ENCODE measurements at regions not wholly inside any gene's neighbourhood (a gene's known extent, or its start where the extent isn't known, plus 50 kb on each side); places are given as distances from the start of the nearest gene placed in this dataset.

DNA sequence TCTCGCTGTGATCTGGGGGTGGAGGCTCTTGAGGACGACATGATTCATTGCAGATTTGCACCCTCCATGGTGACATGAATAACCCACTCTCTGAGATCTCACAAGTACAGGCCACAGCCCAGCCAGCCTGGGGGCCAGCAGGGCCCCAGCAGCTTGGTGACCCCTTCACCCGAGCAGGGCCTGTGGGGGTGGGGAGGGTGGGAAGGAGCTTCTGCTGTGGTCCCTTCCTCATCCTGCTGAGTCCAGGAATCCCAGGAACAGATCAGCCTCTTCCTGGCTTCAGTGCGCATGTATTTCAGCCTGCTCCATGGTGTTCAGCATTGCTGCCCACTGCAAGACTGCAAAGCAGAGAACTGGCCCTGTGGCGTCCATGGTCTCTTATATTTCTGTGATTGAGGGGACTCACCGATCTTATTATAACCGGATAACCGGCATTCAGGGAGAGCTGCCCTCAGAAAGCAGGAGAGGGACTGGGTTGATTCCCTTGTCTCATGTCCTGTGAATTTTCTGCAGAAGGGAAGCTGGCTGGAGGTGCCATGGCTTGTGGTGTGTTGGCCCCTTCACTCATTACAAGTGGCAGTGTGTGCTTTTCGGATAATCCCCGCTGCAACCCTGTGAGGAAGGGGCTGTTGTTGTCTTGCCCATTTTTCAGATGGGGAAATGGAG lies 118.8 kb upstream of the FRMD1 start:
- TF ChIP-seq FOXK2 (IDR thresholded peaks at IDR 0.05) (no peak), FOXA1 (IDR thresholded peaks at IDR 0.05) (no peak), PKNOX1 (IDR thresholded peaks at IDR 0.05) (no peak), L3MBTL2 (conservative IDR thresholded peaks at IDR 0.05) (no peak)
